Ascending aorta (tissue), 2 donors: ENCODE measurements at regions not wholly inside any gene's neighbourhood (a gene's known extent, or its start where the extent isn't known, plus 50 kb on each side); places are given as distances from the start of the nearest gene placed in this dataset.
"Not testable (repeated sequence)": the region's sequence is repeated elsewhere in the genome, so short reads cannot be mapped to it uniquely, and the experiment has no call there.

Experiments used
- DNase-seq, 2 donors: peaks; one replicate each; pipeline ENCODE4 v3.0.0-alpha.2; 2019; ENCODE audit warnings: low spot score in 2 of 2
- H3K27ac ChIP-seq, 2 donors: fragments of 200-600 bp; sonication (generic); one replicate each; pipeline ENCODE4 v1.5.1; 2016 to 2017; ENCODE audit warnings: mild to moderate bottlenecking in 1 of 2
- H3K27me3 ChIP-seq: fragments of 200-600 bp; sonication (generic); one replicate; pipeline ENCODE4 v1.5.1; 2017
- H3K36me3 ChIP-seq, 2 donors: fragments of 200-600 bp; sonication (generic); one replicate each; pipeline ENCODE4 v1.5.1; 2016
- H3K4me1 ChIP-seq, 2 donors: fragments of 200-600 bp; sonication (generic); one replicate each; pipeline ENCODE4 v1.5.1; 2016 to 2017; ENCODE audit warnings: mild to moderate bottlenecking in 1 of 2
- H3K4me3 ChIP-seq, 2 donors: fragments of 200-600 bp; sonication (generic); one replicate each; pipeline ENCODE4 v1.5.1; 2016 to 2017; ENCODE audit warnings: mild to moderate bottlenecking in 1 of 2
- H3K9me3 ChIP-seq, 2 donors: fragments of 200-600 bp; sonication (generic); one replicate each; pipeline ENCODE4 v1.5.1; 2016
- intact Hi-C: fragments of 100-400 bp; cut with DNase I; formaldehyde crosslinking; loops from one replicate; pipeline ENCODE4 v1.15.1; 2023
- TF ChIP-seq, protein P1 (sequence below), 3 experiments: fragments of 200-600 bp in 2 of 3; fragments of 450-650 bp in 1 of 3; sonication (generic) in 2 of 3; IDR thresholded peaks; one replicate each; pipeline ENCODE4 v1.5.1; 2016 to 2019; ENCODE audit warnings: antibody characterized with exemption in 3 of 3, mild to moderate bottlenecking in 1 of 3, moderate library complexity in 1 of 3

DNA sequence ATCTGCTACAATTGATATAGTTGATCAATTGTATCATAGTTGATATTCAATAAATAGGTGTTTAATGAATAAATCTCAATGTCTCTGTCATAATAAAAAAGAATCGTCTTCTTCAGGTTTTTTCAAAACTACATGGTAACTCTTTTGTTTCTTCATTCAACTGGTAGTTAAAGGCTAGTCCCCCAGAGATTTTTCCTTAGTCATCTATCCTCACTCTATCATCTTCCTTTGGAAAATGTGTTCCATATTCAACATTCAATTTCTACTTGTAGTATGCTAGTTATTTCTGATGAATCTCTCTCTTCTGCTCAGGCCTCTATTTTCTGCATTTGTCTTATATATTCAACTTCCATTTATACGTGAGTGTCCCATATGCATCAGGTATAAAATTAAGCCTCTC lies 558.8 kb downstream of the KCNT2 start:
- intact Hi-C loops, result no loop called here
- Histone ChIP-seq H3K9me3 (no peaks in the 10 kb centered on the region), H3K4me1 (no peaks in the 10 kb centered on the region), H3K36me3 (no peaks in the 10 kb centered on the region), H3K27me3 (no peaks in the 10 kb centered on the region), H3K4me3 (no peak overlapping the region), H3K27ac (no peak overlapping the region)
- no peak for DNase-seq
- TF ChIP-seq, protein P1, sequence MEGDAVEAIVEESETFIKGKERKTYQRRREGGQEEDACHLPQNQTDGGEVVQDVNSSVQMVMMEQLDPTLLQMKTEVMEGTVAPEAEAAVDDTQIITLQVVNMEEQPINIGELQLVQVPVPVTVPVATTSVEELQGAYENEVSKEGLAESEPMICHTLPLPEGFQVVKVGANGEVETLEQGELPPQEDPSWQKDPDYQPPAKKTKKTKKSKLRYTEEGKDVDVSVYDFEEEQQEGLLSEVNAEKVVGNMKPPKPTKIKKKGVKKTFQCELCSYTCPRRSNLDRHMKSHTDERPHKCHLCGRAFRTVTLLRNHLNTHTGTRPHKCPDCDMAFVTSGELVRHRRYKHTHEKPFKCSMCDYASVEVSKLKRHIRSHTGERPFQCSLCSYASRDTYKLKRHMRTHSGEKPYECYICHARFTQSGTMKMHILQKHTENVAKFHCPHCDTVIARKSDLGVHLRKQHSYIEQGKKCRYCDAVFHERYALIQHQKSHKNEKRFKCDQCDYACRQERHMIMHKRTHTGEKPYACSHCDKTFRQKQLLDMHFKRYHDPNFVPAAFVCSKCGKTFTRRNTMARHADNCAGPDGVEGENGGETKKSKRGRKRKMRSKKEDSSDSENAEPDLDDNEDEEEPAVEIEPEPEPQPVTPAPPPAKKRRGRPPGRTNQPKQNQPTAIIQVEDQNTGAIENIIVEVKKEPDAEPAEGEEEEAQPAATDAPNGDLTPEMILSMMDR (IDR thresholded peaks at IDR 0.05), result no peak

DNA sequence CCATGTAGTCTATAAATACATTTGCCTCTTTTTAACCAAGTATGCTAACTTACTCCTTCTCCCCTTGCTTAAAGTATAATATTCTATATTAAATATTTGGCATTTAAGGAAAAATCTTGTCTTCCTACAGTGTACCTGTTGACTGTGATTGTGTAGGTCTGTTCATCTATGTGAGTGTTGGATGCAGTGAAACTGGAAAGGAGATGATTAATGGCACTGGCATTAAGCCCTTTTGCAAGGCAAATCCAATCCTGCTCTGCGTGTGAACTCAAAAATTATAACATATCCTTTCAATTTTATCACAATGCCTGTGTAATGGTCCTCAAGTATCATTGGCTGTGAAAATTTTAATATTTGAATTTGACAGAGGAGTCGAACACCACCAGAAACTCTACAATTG lies 565.0 kb downstream of the KCNT2 start:
- intact Hi-C loops, result no loop called here
- H3K27ac ChIP-seq, result no peak overlapping the region
- no peaks in the 10 kb centered on the region for H3K36me3 ChIP-seq
- TF ChIP-seq, protein P1 (IDR thresholded peaks at IDR 0.05), result no peak
- H3K27me3 ChIP-seq, result no peaks in the 10 kb centered on the region
- no peak for DNase-seq
- H3K4me1 ChIP-seq, result no peaks in the 10 kb centered on the region
- peaks cover 4% of the 10 kb centered on the region in 2 donors for H3K9me3 ChIP-seq
- H3K4me3 ChIP-seq, result no peak overlapping the region

DNA sequence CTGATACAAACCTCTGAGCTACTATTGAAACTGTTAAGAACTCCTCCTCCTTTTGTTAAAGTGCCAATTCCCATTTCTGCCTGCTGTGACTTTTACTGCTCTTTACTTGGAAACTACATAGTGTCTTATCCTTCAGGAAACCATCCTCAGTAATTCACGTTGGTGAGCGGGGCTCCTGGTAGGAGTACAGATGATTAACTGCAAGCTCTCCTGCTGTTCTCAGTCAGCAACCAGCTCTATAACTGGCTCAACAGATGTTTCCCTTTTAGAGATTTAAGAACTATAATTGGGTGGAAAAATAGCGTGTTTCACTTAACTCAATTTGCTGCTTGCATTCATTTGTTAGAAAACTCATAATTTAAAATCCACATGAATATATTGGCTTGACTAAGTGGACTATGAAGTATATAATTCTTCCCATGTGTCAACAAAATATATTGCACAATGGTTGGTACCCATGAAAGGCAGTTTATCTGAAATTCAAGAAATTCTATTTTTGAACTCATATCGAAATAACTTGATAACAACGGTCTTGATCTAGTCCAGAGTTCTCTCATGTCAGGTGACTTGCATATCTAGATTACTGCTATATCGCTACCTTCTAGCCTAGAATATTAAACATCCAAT lies 574.0 kb downstream of the KCNT2 start:
- intact Hi-C loops, result no loop called here
- TF ChIP-seq, protein P1 (IDR thresholded peaks at IDR 0.05), result no peak
- Histone ChIP-seq H3K4me1 (no peaks in the 10 kb centered on the region), H3K4me3 (no peak overlapping the region), H3K27me3 (no peaks in the 10 kb centered on the region), H3K9me3 (no peaks in the 10 kb centered on the region), H3K27ac (no peak overlapping the region), H3K36me3 (no peaks in the 10 kb centered on the region)
- no peak for DNase-seq

DNA sequence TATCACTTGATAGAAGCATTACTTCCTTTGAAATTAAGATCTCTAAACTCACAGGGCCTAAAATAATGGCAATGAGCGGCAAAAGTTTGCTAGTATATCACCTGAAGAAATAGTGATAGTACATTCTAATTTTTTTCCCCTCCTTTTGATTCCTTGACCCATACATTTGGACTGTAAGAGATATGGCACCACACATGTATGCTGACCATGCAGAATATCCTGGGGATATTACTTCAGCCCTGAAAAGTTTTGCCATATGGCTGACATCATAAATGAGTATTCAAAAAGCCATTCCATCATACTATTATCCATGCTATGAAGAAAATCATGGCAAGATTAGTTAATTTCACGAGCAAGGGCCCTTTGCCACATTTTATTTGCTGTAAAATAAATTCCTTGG lies 576.9 kb downstream of the KCNT2 start:
- H3K9me3 ChIP-seq, H3K36me3 ChIP-seq, DNase-seq, intact Hi-C loops, H3K4me3 ChIP-seq, H3K27me3 ChIP-seq, H3K4me1 ChIP-seq, H3K27ac ChIP-seq: not testable (repeated sequence)

DNA sequence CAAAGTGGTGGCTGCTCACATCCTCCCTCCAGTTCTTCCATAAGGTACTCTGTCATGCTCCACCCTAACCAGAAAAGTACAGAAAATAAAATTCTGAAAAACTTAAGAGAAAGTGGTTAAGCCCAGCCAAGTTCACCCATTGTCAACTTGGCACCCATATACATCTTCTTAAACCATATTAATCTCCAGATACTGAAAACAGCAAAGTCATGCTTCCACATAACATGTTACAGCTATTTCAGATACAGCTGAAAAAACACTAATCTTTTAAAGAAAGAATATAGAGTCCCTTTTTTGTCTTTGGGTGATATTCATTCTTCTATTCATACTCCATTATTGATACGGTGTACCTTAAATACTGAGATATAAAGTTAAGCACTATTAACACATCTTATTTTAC lies 577.8 kb downstream of the KCNT2 start:
- no peak overlapping the region for H3K27ac ChIP-seq
- no peak for DNase-seq
- H3K27me3 ChIP-seq, result no peaks in the 10 kb centered on the region
- H3K4me1 ChIP-seq, result no peaks in the 10 kb centered on the region
- no peaks in the 10 kb centered on the region for H3K9me3 ChIP-seq
- H3K4me3 ChIP-seq, result no peak overlapping the region
- TF ChIP-seq, protein P1 (IDR thresholded peaks at IDR 0.05), result no peak
- intact Hi-C loops, result no loop called here
- H3K36me3 ChIP-seq, result no peaks in the 10 kb centered on the region

DNA sequence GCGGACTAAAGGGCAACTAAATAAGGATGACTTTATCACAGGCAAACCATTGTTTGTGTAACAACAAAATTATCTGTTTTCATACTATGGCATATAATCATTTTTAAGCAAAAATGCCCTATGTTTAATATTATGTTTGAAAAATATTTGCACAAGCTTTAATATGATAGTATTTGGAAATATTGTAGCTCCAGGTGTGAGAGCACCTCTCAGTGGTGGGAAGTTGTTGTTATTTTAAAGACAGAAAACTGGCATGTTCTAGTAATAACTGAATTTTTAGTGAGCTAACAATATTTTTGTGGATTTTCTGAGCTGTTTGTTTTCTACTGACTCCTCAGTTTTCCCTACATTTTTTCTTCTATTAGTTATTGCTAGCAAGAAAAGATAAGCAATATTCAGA lies 578.8 kb downstream of the KCNT2 start:
- intact Hi-C loops, result no loop called here

More for the DNA sequence above, 578.8 kb downstream of the KCNT2 start:
- Histone ChIP-seq H3K4me1 (no peaks in the 10 kb centered on the region), H3K4me3 (no peak overlapping the region), H3K36me3 (no peaks in the 10 kb centered on the region), H3K27me3 (no peaks in the 10 kb centered on the region), H3K9me3 (no peaks in the 10 kb centered on the region), H3K27ac (no peak overlapping the region)
- TF ChIP-seq, protein P1 (IDR thresholded peaks at IDR 0.05), result no peak
- DNase-seq, result no peak
